ENCODE measurements at regions not wholly inside any gene's neighbourhood (a gene's known extent, or its start where the extent isn't known, plus 50 kb on each side); places are given as distances from the start of the nearest gene placed in this dataset.

DNA sequence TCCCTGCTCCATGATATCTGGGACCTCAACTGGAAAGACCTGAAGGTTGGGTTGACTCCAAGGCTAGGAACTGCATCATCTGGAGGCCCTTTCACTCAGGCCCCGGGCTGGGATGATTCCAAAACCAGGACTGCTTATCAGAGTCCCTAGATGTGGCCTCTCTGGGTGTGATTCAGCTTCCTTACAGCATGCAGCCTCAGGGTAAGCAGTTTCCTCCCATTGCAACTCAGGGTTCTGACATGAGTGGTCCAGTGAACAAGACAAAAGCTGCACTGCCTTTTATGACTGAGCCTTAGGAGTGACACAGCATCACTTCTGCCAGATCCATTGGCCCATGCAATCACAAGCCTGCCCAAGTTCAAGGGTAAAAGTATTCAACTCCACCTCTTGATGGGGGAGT lies 502.8 kb downstream of the COG6 start:
- ChIA-PET POLR2A (no interaction called here), CTCF (no interaction called here)
- ATAC-seq (no peak), DNase-seq (ENCODE audit: low spot score) (no peak)
- no peak overlapping the region for H3K4me3 Mint-ChIP-seq
- no peaks in the 10 kb centered on the region for H3K9me3 Mint-ChIP-seq
- no peaks in the 10 kb centered on the region for H3K27me3 Mint-ChIP-seq (ENCODE audit: low read depth)
- no peak overlapping the region for H3K27ac Mint-ChIP-seq
- no peaks in the 10 kb centered on the region for H3K36me3 Mint-ChIP-seq
- H3K4me1 Mint-ChIP-seq = no peaks in the 10 kb centered on the region
- TF ChIP-seq SP1 (CRISPR knock-in tag; conservative IDR thresholded peaks at IDR 0.05) (no peak), FOXP1 (CRISPR knock-in tag; IDR thresholded peaks at IDR 0.05; ENCODE audit: borderline replicate concordance) (no peak), ZNF396 (CRISPR knock-in tag; IDR thresholded peaks at IDR 0.05; ENCODE audit: borderline replicate concordance) (no peak), FOXJ3 (CRISPR knock-in tag; IDR thresholded peaks at IDR 0.05; ENCODE audit: borderline replicate concordance) (no peak), ELF4 (CRISPR knock-in tag; IDR thresholded peaks at IDR 0.05; ENCODE audit: low read depth) (no peak), ETV6 (CRISPR knock-in tag; IDR thresholded peaks at IDR 0.05) (no peak), GRHL2 (CRISPR knock-in tag; IDR thresholded peaks at IDR 0.05; ENCODE audit: insufficient replicate concordance, severe bottlenecking) (no peak), NFATC4 (CRISPR knock-in tag; IDR thresholded peaks at IDR 0.05) (no peak), EMX1 (CRISPR knock-in tag; IDR thresholded peaks at IDR 0.05) (no peak)
- TF ChIP-seq, protein P1, sequence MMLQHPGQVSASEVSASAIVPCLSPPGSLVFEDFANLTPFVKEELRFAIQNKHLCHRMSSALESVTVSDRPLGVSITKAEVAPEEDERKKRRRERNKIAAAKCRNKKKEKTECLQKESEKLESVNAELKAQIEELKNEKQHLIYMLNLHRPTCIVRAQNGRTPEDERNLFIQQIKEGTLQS (CRISPR knock-in tag; conservative IDR thresholded peaks at IDR 0.05) = no peak
- TF ChIP-seq, protein P2, sequence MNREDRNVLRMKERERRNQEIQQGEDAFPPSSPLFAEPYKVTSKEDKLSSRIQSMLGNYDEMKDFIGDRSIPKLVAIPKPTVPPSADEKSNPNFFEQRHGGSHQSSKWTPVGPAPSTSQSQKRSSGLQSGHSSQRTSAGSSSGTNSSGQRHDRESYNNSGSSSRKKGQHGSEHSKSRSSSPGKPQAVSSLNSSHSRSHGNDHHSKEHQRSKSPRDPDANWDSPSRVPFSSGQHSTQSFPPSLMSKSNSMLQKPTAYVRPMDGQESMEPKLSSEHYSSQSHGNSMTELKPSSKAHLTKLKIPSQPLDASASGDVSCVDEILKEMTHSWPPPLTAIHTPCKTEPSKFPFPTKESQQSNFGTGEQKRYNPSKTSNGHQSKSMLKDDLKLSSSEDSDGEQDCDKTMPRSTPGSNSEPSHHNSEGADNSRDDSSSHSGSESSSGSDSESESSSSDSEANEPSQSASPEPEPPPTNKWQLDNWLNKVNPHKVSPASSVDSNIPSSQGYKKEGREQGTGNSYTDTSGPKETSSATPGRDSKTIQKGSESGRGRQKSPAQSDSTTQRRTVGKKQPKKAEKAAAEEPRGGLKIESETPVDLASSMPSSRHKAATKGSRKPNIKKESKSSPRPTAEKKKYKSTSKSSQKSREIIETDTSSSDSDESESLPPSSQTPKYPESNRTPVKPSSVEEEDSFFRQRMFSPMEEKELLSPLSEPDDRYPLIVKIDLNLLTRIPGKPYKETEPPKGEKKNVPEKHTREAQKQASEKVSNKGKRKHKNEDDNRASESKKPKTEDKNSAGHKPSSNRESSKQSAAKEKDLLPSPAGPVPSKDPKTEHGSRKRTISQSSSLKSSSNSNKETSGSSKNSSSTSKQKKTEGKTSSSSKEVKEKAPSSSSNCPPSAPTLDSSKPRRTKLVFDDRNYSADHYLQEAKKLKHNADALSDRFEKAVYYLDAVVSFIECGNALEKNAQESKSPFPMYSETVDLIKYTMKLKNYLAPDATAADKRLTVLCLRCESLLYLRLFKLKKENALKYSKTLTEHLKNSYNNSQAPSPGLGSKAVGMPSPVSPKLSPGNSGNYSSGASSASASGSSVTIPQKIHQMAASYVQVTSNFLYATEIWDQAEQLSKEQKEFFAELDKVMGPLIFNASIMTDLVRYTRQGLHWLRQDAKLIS (CRISPR knock-in tag; IDR thresholded peaks at IDR 0.05; ENCODE audit: borderline replicate concordance) = no peak

DNA sequence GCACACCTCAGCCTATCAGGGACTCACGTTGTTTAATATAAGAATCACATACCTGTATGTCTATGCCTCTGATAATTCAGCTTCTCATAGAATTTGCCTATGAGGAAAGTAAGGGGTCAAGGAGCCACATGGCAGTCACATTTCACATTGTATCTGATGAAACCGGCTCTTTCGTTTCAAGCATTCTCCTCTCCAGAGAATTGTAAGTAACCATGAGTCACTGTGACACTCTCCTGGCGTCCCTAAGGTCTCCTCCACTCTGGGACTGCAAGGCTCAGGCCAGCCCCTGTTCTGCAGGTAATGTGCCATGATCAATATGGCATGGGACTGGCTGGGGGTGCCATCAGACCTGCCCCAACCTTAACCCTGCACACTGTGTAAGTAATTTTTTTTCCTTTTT lies 503.3 kb downstream of the COG6 start:
- no peaks in the 10 kb centered on the region for H3K9me3 Mint-ChIP-seq
- CTCF ChIA-PET = no interaction called here
- H3K36me3 Mint-ChIP-seq = no peaks in the 10 kb centered on the region
- no peak overlapping the region for H3K4me3 Mint-ChIP-seq
- no peaks in the 10 kb centered on the region for H3K27me3 Mint-ChIP-seq (ENCODE audit: low read depth)
- TF ChIP-seq ZNF671 (CRISPR knock-in tag; IDR thresholded peaks at IDR 0.05) (no peak), PRRX2 (CRISPR knock-in tag; IDR thresholded peaks at IDR 0.05) (no peak), ZNF317 (CRISPR knock-in tag; IDR thresholded peaks at IDR 0.05; ENCODE audit: borderline replicate concordance, low read depth) (no peak), HMGA2 (CRISPR knock-in tag; IDR thresholded peaks at IDR 0.05) (no peak), NR2C2 (CRISPR knock-in tag; IDR thresholded peaks at IDR 0.05) (no peak)
- TF ChIP-seq, protein P3, sequence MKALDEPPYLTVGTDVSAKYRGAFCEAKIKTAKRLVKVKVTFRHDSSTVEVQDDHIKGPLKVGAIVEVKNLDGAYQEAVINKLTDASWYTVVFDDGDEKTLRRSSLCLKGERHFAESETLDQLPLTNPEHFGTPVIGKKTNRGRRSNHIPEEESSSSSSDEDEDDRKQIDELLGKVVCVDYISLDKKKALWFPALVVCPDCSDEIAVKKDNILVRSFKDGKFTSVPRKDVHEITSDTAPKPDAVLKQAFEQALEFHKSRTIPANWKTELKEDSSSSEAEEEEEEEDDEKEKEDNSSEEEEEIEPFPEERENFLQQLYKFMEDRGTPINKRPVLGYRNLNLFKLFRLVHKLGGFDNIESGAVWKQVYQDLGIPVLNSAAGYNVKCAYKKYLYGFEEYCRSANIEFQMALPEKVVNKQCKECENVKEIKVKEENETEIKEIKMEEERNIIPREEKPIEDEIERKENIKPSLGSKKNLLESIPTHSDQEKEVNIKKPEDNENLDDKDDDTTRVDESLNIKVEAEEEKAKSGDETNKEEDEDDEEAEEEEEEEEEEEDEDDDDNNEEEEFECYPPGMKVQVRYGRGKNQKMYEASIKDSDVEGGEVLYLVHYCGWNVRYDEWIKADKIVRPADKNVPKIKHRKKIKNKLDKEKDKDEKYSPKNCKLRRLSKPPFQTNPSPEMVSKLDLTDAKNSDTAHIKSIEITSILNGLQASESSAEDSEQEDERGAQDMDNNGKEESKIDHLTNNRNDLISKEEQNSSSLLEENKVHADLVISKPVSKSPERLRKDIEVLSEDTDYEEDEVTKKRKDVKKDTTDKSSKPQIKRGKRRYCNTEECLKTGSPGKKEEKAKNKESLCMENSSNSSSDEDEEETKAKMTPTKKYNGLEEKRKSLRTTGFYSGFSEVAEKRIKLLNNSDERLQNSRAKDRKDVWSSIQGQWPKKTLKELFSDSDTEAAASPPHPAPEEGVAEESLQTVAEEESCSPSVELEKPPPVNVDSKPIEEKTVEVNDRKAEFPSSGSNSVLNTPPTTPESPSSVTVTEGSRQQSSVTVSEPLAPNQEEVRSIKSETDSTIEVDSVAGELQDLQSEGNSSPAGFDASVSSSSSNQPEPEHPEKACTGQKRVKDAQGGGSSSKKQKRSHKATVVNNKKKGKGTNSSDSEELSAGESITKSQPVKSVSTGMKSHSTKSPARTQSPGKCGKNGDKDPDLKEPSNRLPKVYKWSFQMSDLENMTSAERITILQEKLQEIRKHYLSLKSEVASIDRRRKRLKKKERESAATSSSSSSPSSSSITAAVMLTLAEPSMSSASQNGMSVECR (CRISPR knock-in tag; IDR thresholded peaks at IDR 0.05; ENCODE audit: borderline replicate concordance) = no peak
- TF ChIP-seq, protein P4, sequence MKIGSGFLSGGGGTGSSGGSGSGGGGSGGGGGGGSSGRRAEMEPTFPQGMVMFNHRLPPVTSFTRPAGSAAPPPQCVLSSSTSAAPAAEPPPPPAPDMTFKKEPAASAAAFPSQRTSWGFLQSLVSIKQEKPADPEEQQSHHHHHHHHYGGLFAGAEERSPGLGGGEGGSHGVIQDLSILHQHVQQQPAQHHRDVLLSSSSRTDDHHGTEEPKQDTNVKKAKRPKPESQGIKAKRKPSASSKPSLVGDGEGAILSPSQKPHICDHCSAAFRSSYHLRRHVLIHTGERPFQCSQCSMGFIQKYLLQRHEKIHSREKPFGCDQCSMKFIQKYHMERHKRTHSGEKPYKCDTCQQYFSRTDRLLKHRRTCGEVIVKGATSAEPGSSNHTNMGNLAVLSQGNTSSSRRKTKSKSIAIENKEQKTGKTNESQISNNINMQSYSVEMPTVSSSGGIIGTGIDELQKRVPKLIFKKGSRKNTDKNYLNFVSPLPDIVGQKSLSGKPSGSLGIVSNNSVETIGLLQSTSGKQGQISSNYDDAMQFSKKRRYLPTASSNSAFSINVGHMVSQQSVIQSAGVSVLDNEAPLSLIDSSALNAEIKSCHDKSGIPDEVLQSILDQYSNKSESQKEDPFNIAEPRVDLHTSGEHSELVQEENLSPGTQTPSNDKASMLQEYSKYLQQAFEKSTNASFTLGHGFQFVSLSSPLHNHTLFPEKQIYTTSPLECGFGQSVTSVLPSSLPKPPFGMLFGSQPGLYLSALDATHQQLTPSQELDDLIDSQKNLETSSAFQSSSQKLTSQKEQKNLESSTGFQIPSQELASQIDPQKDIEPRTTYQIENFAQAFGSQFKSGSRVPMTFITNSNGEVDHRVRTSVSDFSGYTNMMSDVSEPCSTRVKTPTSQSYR (CRISPR knock-in tag; IDR thresholded peaks at IDR 0.05) = no peak
- TF ChIP-seq, protein P5, sequence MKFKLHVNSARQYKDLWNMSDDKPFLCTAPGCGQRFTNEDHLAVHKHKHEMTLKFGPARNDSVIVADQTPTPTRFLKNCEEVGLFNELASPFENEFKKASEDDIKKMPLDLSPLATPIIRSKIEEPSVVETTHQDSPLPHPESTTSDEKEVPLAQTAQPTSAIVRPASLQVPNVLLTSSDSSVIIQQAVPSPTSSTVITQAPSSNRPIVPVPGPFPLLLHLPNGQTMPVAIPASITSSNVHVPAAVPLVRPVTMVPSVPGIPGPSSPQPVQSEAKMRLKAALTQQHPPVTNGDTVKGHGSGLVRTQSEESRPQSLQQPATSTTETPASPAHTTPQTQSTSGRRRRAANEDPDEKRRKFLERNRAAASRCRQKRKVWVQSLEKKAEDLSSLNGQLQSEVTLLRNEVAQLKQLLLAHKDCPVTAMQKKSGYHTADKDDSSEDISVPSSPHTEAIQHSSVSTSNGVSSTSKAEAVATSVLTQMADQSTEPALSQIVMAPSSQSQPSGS (CRISPR knock-in tag; IDR thresholded peaks at IDR 0.05; ENCODE audit: borderline replicate concordance, low read depth) = no peak
- no peak for ATAC-seq
- no peak for DNase-seq (ENCODE audit: low spot score)
- no peaks in the 10 kb centered on the region for H3K4me1 Mint-ChIP-seq
- no peak overlapping the region for H3K27ac Mint-ChIP-seq
- POLR2A ChIA-PET = no interaction called here
